H1 (cell line): ENCODE measurements at regions not wholly inside any gene's neighbourhood (a gene's known extent, or its start where the extent isn't known, plus 50 kb on each side); places are given as distances from the start of the nearest gene placed in this dataset.

Experiments
- CTCF ChIA-PET: fragments of 300-600 bp; sonication (Branson Sonifier 250); formaldehyde crosslinking; loops from one replicate; lab custom pipeline; 2021; ENCODE audit not compliant: partially characterized antibody; lab: Charles Lee
- POLR2A ChIA-PET: fragments of 300-600 bp; sonication (Branson Sonifier 250); formaldehyde crosslinking; loops from one replicate; lab custom pipeline; 2021; ENCODE audit warnings: inconsistent platforms; ENCODE audit not compliant: partially characterized antibody; lab: Charles Lee
- DNase-seq, 2 experiments: peaks; one replicate each; pipeline versions ENCODE4 v3.0.0 to v3.0.0-alpha.2; 2010 to 2022; ENCODE audit warnings: low spot score in 2 of 2, low read depth in 1 of 2, mixed read lengths in 1 of 2
- FAIRE-seq: peaks from 2 replicates; lab custom pipeline; 2011; peaks lifted over from hg19 to GRCh38; lab: Jason Lieb, UNC
- H2AFZ ChIP-seq: 2 replicates; pipeline ENCODE4 v1.8.1; 2012; ENCODE audit warnings: low read length, inconsistent platforms
- H2AK5ac ChIP-seq: 2 replicates; pipeline ENCODE4 v1.6.1; 2013; ENCODE audit warnings: low read depth, low read length
- H2BK120ac ChIP-seq: replicated peaks from 2 replicates; pipeline ENCODE3; 2013; ENCODE audit warnings: low read depth, low read length, inconsistent platforms
- H2BK12ac ChIP-seq: 2 replicates; pipeline ENCODE4 v1.6.1; 2013; ENCODE audit warnings: low read depth, low read length
- H2BK15ac ChIP-seq: 2 replicates; pipeline ENCODE4 v1.6.1; 2013; ENCODE audit warnings: low read length
- H2BK20ac ChIP-seq: 2 replicates; pipeline ENCODE4 v1.6.1; 2013; ENCODE audit warnings: low read length
- H2BK5ac ChIP-seq: 2 replicates; pipeline ENCODE4 v1.6.1; 2013; ENCODE audit warnings: low read depth, low read length
- H3K14ac ChIP-seq: 2 replicates; pipeline ENCODE4 v1.6.1; 2013; ENCODE audit warnings: inconsistent platforms; ENCODE audit not compliant: insufficient read length
- H3K18ac ChIP-seq: 2 replicates; pipeline ENCODE4 v1.6.1; 2013; ENCODE audit warnings: low read length; ENCODE audit errors: extremely low read depth
- H3K23ac ChIP-seq: 2 replicates; pipeline ENCODE4 v1.6.1; 2013; ENCODE audit warnings: inconsistent platforms; ENCODE audit not compliant: insufficient read length
- H3K23me2 ChIP-seq: 2 replicates; pipeline ENCODE4 v1.6.1; 2013; ENCODE audit warnings: low read depth, low read length
- H3K27ac ChIP-seq: 2 replicates; pipeline ENCODE4 v1.6.1; 2011; ENCODE audit warnings: low read depth, low read length, inconsistent platforms
- H3K27me3 ChIP-seq, 4 experiments: replicated peaks in 1 of 4; 1 replicate in 1 of 4; 2 replicates in 3 of 4; pipeline versions ENCODE4 v1.6.1 to v1.8.1; 2011 to 2013; ENCODE audit warnings: low read length in 3 of 4, mild to moderate bottlenecking in 3 of 4, inconsistent platforms in 2 of 4, mixed read lengths in 2 of 4, moderate library complexity in 1 of 4; ENCODE audit not compliant: control insufficient read depth in 3 of 4, insufficient read depth in 3 of 4; ENCODE audit errors: extremely low read depth in 1 of 4
- H3K36me3 ChIP-seq, 4 experiments: 2 replicates each; pipeline versions ENCODE4 v1.6.1 to v1.8.1; 2011 to 2013; ENCODE audit warnings: mild to moderate bottlenecking in 4 of 4, low read length in 3 of 4, moderate library complexity in 2 of 4, control low read depth in 1 of 4, inconsistent platforms in 1 of 4; ENCODE audit not compliant: insufficient read depth in 4 of 4, control insufficient read depth in 2 of 4
- H3K4ac ChIP-seq: replicated peaks from 2 replicates; pipeline ENCODE3; 2013; ENCODE audit warnings: low read length, low read depth, mixed read lengths, inconsistent platforms; ENCODE audit not compliant: insufficient read length
- H3K4me1 ChIP-seq, 4 experiments: replicated peaks in 1 of 4; 1 replicate in 1 of 4; 2 replicates in 3 of 4; pipeline versions ENCODE4 v1.6.1 to v1.8.1; 2011 to 2013; ENCODE audit warnings: low read length in 3 of 4, inconsistent platforms in 2 of 4, mixed read lengths in 1 of 4; ENCODE audit not compliant: insufficient read depth in 4 of 4, control insufficient read depth in 3 of 4
- H3K4me2 ChIP-seq, 2 experiments: 2 replicates each; pipeline versions ENCODE4 v1.6.1 to v1.8.1; 2011 to 2013; ENCODE audit warnings: low read depth in 2 of 2, low read length in 2 of 2, control low read depth in 1 of 2, inconsistent platforms in 1 of 2, mild to moderate bottlenecking in 1 of 2; ENCODE audit not compliant: insufficient read depth in 1 of 2
- H3K4me3 ChIP-seq, 4 experiments: fragments of 200-600, 300-600 bp in 1 of 4; sonication (generic), shearing (Covaris generic), sonication (Bioruptor Twin) in 1 of 4; 2 replicates each; pipeline versions ENCODE4 v1.5.1 to v1.8.1; 2011 to 2016; ENCODE audit warnings: low read length in 4 of 4, low read depth in 3 of 4, control low read depth in 2 of 4, inconsistent platforms in 2 of 4, mild to moderate bottlenecking in 2 of 4, mixed read lengths in 1 of 4, moderate library complexity in 1 of 4; ENCODE audit not compliant: insufficient read depth in 2 of 4; ENCODE audit errors: extremely low read depth in 1 of 4
- H3K56ac ChIP-seq: replicated peaks from 2 replicates; pipeline ENCODE3; 2013; ENCODE audit warnings: low read depth, mild to moderate bottlenecking, mixed read lengths, low read length, inconsistent platforms; ENCODE audit not compliant: insufficient read length
- H3K79me1 ChIP-seq: 2 replicates; pipeline ENCODE4 v1.6.1; 2013; ENCODE audit warnings: low read depth, low read length, control low read depth
- H3K79me2 ChIP-seq, 2 experiments: 2 replicates each; pipeline versions ENCODE4 v1.6.1 to v1.8.1; 2012 to 2013; ENCODE audit warnings: low read length in 2 of 2, mild to moderate bottlenecking in 2 of 2, inconsistent platforms in 1 of 2; ENCODE audit not compliant: insufficient read depth in 2 of 2, control insufficient read depth in 1 of 2
- H3K9ac ChIP-seq, 4 experiments: replicated peaks in 1 of 4; 1 replicate in 1 of 4; 2 replicates in 3 of 4; pipeline versions ENCODE4 v1.6.1 to v1.8.1; 2011 to 2013; ENCODE audit warnings: low read depth in 3 of 4, low read length in 3 of 4, control low read depth in 2 of 4, mild to moderate bottlenecking in 2 of 4, moderate library complexity in 2 of 4, inconsistent platforms in 1 of 4; ENCODE audit errors: extremely low read depth in 1 of 4
- H3K9me3 ChIP-seq, 2 experiments: 2 replicates each; pipeline versions ENCODE4 v1.6.1 to v1.8.1; 2012 to 2013; ENCODE audit warnings: mild to moderate bottlenecking in 2 of 2, moderate library complexity in 2 of 2, control low read depth in 1 of 2, inconsistent platforms in 1 of 2, low read depth in 1 of 2, low read length in 1 of 2, mixed read lengths in 1 of 2; ENCODE audit not compliant: insufficient read depth in 2 of 2
- H4K20me1 ChIP-seq, 2 experiments: replicated peaks in 1 of 2; 2 replicates each; pipeline versions ENCODE3 to v1.8.1; 2011 to 2013; ENCODE audit warnings: inconsistent platforms in 2 of 2, low read length in 2 of 2, mild to moderate bottlenecking in 1 of 2; ENCODE audit not compliant: insufficient read depth in 2 of 2, control insufficient read depth in 1 of 2
- H4K5ac ChIP-seq: 2 replicates; pipeline ENCODE4 v1.6.1; 2013; ENCODE audit warnings: low read length, low read depth, mixed read lengths, inconsistent platforms; ENCODE audit not compliant: insufficient read length
- H4K8ac ChIP-seq: 2 replicates; pipeline ENCODE4 v1.8.0; 2013; ENCODE audit warnings: mild to moderate bottlenecking, moderate library complexity, low read length, inconsistent platforms; ENCODE audit not compliant: insufficient read depth; ENCODE audit errors: extremely low read depth
- H4K91ac ChIP-seq: replicated peaks from 2 replicates; pipeline ENCODE3; 2013; ENCODE audit warnings: low read length, mixed read lengths, inconsistent platforms; ENCODE audit not compliant: insufficient read length
- ASH2L ChIP-seq: fragments of 200-600, 300-600 bp; sonication (generic); IDR thresholded peaks from one replicate; pipeline ENCODE4 v1.7.1; 2017; ENCODE audit warnings: low read length
- POLR2A ChIP-seq, 2 experiments: IDR thresholded peaks; 1 replicate in 1 of 2; 2 replicates in 1 of 2; pipeline ENCODE4 v1.6.1; 2011; ENCODE audit warnings: low read depth in 2 of 2, low read length in 2 of 2, mild to moderate bottlenecking in 2 of 2; ENCODE audit errors: control extremely low read depth in 1 of 2
- SP4 ChIP-seq: IDR thresholded peaks from 2 replicates; pipeline ENCODE4 v1.6.1; 2012; ENCODE audit warnings: low read length, inconsistent platforms
- TAF1 ChIP-seq: IDR thresholded peaks from 2 replicates; pipeline ENCODE4 v1.6.1; 2011; ENCODE audit warnings: mild to moderate bottlenecking, low read depth, low read length
- WGBS, 2 experiments: shearing (Covaris generic) in 1 of 2; methylation state at CpG; one replicate each; pipeline versions ENCODE4 v1.1.6 to v1.1.7; 2013 to 2015; ENCODE audit warnings: low lambda C conversion rate in 2 of 2, mixed read lengths in 2 of 2, inconsistent platforms in 1 of 2, low coverage in 1 of 2, missing lambda C conversion rate in 1 of 2; ENCODE audit not compliant: insufficient replicate concordance in 2 of 2, insufficient coverage in 1 of 2, insufficient read length in 1 of 2; ENCODE audit errors: extremely low coverage in 1 of 2, missing lambda C conversion rate in 1 of 2; 5-methylcytosine and 5-hydroxymethylcytosine counted together

- Histone ChIP-seq H2BK20ac (no peak overlapping the region), H3K79me2 (no peaks in the 10 kb centered on the region), H4K5ac (no peak overlapping the region), H3K79me1 (no peaks in the 10 kb centered on the region), H2AK5ac (no peak overlapping the region), H2AFZ (no peak overlapping the region), H2BK15ac (no peak overlapping the region), H2BK12ac (no peak overlapping the region), H3K23ac (no peak overlapping the region), H3K14ac (no peak overlapping the region), H3K4me1 (no peaks in the 10 kb centered on the region), H2BK120ac (no peak overlapping the region), H3K36me3 (no peaks in the 10 kb centered on the region), H3K4me2 (no peak overlapping the region), H3K56ac (no peak overlapping the region), H3K23me2 (no peaks in the 10 kb centered on the region), H3K27ac (no peak overlapping the region), H3K27me3 (no peaks in the 10 kb centered on the region), H3K4ac (no peak overlapping the region), H4K20me1 (no peaks in the 10 kb centered on the region), H3K9ac (no peak overlapping the region), H3K9me3 (no peaks in the 10 kb centered on the region), H4K91ac (no peak overlapping the region), H3K4me3 (no peak overlapping the region), H4K8ac (no peak overlapping the region), H3K18ac (no peak overlapping the region), H2BK5ac (no peak overlapping the region)
- ChIA-PET POLR2A (no interaction called here), CTCF (no interaction called here)
- TF ChIP-seq POLR2A (IDR thresholded peaks at IDR 0.05; ENCODE audit: control extremely low read depth in 1 of 2, low read depth in 2 of 2, low read length in 2 of 2): no peak
- no peak for TF ChIP-seq ASH2L
- no peak for TF ChIP-seq SP4
- no peak for TF ChIP-seq TAF1
- no peak for FAIRE-seq
- WGBS, 2 experiments: 78% methylated on average over 3 of the region's 3 CpGs; no CpG with 5 or more reads in 1 of the 2 experiments
- no peak for DNase-seq
These were observed 230.5 kb upstream of the PRKX start for GRCh38 chrX:3943965-3944364.
